Tibial nerve (tissue), 4 donors: ENCODE measurements at regions not wholly inside any gene's neighbourhood (a gene's known extent, or its start where the extent isn't known, plus 50 kb on each side); places are given as distances from the start of the nearest gene placed in this dataset.
"Not testable (repeated sequence)": the region's sequence is repeated elsewhere in the genome, so short reads cannot be mapped to it uniquely, and the experiment has no call there.

Experiments
- DNase-seq, 2 donors: peaks; one replicate each; pipeline ENCODE4 v3.0.0-alpha.2; 2019; ENCODE audit warnings: low spot score in 2 of 2
- H3K27ac ChIP-seq, 4 donors: fragments of 200-600 bp; sonication (generic) in 3 of 4; one replicate each; pipeline ENCODE4 v1.5.1; 2017 to 2019; ENCODE audit warnings: mild to moderate bottlenecking in 1 of 4
- H3K27me3 ChIP-seq, 2 donors: fragments of 200-600 bp; sonication (generic) in 1 of 2; one replicate each; pipeline versions ENCODE4 v1.5.1 to v1.6.0; 2017 to 2019
- H3K36me3 ChIP-seq, 3 donors: fragments of 200-600 bp; sonication (generic); one replicate each; pipeline ENCODE4 v1.5.1; 2018 to 2019
- H3K4me1 ChIP-seq, 4 donors: fragments of 200-600 bp; sonication (generic) in 3 of 4; one replicate each; pipeline ENCODE4 v1.5.1; 2017 to 2019
- H3K4me3 ChIP-seq, 4 donors: fragments of 200-600 bp; sonication (generic) in 3 of 4; one replicate each; pipeline ENCODE4 v1.5.1; 2017 to 2019; ENCODE audit warnings: mild to moderate bottlenecking in 1 of 4, moderate library complexity in 1 of 4
- H3K9me3 ChIP-seq, 4 donors: fragments of 200-600 bp; sonication (generic) in 3 of 4; one replicate each; pipeline ENCODE4 v1.5.1; 2017 to 2019
- EP300 ChIP-seq, 2 donors: sonication (generic); formaldehyde crosslinking; IDR thresholded peaks; one replicate each; pipeline ENCODE4 v1.6.1; 2017; ENCODE audit warnings: antibody characterized with exemption in 2 of 2, mild to moderate bottlenecking in 1 of 2
- POLR2A ChIP-seq, 2 donors: fragments of 450-650 bp; IDR thresholded peaks; one replicate each; pipeline ENCODE4 v1.6.1; 2017; ENCODE audit warnings: antibody characterized with exemption in 2 of 2, mild to moderate bottlenecking in 2 of 2, moderate library complexity in 2 of 2
- WGBS, 2 donors: methylation state at CpG; one replicate each; pipeline ENCODE4 v1.1.5; 2018; 5-methylcytosine and 5-hydroxymethylcytosine counted together
- TF ChIP-seq, protein P1 (sequence below), 5 experiments: fragments of 200-600 bp in 3 of 5; fragments of 450-650 bp in 2 of 5; sonication (generic) in 3 of 5; IDR thresholded peaks; one replicate each; pipeline ENCODE4 v1.5.1; 2016 to 2019; ENCODE audit warnings: antibody characterized with exemption in 5 of 5, mild to moderate bottlenecking in 3 of 5, moderate library complexity in 2 of 5

DNA sequence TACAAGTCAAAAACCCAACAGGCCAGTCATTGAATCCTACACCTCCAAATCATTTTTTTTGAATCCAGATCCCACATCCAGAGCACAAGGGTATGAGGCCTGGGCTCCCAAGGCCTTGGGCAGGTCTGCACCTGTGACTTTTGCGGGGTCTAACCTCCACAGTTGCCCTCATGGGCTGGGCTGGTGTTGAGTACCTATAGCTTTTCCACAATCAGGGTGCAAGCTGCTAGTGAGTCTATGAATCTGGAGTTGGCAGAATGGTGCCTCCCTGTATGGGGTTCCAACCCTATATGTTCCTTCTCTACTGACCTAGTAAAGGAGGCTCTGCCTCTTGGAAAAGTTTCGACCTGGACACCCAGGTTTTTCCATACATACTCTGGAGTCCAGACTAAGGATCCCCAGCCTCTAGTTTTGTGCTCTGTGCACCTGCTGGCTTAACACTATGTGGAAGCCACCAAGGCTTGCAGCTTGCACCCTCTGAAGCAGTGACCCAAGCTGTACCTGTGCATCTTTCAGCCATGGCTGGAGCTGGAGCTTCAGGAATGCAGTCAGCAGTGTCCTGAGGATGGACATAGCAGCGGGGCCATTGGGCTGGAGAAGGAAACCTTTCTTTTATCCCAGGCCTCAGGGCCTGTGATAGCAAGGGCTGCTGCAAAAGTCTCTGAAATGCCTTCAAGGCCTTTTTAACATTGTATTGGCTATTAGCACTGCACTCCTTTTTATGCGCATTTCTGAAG is 233.6 kb downstream of the CWH43 start:
- not testable (repeated sequence) for DNase-seq, H3K36me3 ChIP-seq, H3K27ac ChIP-seq, H3K27me3 ChIP-seq, H3K9me3 ChIP-seq, H3K4me1 ChIP-seq, H3K4me3 ChIP-seq
- 28 to 33% methylated on average over 4 of the region's 4 CpGs for WGBS, 2 donors

DNA sequence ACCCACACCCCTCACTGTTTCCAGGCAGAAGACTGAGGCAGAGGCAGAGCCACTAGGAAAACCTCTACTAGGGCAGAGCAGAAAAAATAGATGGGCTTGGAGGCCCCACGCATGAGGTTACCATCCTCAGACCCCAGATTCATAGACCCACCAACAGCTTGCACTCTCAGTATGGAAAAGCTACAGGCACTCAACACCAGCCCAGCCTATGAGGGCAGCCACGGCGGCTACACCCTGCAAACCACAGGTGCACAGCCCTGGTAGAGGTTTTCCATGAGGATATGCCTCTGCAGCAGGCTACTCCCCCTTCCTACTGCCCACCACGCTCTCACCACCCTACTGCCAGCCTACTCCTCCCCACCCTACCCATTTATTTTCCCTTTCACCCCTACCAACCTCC is 235.1 kb downstream of the CWH43 start:
- no peak for DNase-seq
- no peak for TF ChIP-seq POLR2A (IDR thresholded peaks at IDR 0.05)
- TF ChIP-seq, protein P1, sequence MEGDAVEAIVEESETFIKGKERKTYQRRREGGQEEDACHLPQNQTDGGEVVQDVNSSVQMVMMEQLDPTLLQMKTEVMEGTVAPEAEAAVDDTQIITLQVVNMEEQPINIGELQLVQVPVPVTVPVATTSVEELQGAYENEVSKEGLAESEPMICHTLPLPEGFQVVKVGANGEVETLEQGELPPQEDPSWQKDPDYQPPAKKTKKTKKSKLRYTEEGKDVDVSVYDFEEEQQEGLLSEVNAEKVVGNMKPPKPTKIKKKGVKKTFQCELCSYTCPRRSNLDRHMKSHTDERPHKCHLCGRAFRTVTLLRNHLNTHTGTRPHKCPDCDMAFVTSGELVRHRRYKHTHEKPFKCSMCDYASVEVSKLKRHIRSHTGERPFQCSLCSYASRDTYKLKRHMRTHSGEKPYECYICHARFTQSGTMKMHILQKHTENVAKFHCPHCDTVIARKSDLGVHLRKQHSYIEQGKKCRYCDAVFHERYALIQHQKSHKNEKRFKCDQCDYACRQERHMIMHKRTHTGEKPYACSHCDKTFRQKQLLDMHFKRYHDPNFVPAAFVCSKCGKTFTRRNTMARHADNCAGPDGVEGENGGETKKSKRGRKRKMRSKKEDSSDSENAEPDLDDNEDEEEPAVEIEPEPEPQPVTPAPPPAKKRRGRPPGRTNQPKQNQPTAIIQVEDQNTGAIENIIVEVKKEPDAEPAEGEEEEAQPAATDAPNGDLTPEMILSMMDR (IDR thresholded peaks at IDR 0.05), result no peak
- no peak for TF ChIP-seq EP300 (IDR thresholded peaks at IDR 0.05)
- WGBS, 2 donors, result 44 to 49% methylated on average over 4 of the region's 4 CpGs
- H3K27ac ChIP-seq, result no peak overlapping the region
- no peaks in the 10 kb centered on the region for H3K36me3 ChIP-seq
- H3K9me3 ChIP-seq, result peaks cover 0 to 3% (median 0%) of the 10 kb centered on the region in 4 donors
- H3K27me3 ChIP-seq, result no peaks in the 10 kb centered on the region
- H3K4me1 ChIP-seq, result no peaks in the 10 kb centered on the region
- H3K4me3 ChIP-seq, result no peak overlapping the region

DNA sequence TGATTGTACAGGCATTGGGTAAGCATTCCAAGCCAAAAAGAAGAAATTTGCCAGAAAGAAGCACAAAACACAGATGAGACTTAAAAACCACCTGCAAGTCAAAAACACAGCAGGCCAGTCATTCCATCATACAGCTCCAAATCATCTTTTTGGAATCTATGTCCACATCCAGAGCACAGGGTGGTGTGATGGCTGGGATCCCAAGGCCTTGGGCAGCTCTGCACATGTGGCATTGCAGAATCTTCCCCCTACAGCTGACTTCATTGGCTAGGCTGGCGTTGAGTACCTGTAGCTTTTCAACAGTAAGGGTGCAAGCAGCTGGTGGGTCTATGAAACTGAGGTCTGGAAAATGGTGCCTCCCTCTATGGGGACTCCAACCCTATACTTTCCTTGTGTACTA is 236.7 kb downstream of the CWH43 start:
- H3K36me3 ChIP-seq, H3K4me3 ChIP-seq, H3K27ac ChIP-seq, H3K27me3 ChIP-seq, H3K9me3 ChIP-seq, H3K4me1 ChIP-seq, DNase-seq: not testable (repeated sequence)
- WGBS, 2 donors, result 31 to 42% methylated on average over 1 of the region's 1 CpG

DNA sequence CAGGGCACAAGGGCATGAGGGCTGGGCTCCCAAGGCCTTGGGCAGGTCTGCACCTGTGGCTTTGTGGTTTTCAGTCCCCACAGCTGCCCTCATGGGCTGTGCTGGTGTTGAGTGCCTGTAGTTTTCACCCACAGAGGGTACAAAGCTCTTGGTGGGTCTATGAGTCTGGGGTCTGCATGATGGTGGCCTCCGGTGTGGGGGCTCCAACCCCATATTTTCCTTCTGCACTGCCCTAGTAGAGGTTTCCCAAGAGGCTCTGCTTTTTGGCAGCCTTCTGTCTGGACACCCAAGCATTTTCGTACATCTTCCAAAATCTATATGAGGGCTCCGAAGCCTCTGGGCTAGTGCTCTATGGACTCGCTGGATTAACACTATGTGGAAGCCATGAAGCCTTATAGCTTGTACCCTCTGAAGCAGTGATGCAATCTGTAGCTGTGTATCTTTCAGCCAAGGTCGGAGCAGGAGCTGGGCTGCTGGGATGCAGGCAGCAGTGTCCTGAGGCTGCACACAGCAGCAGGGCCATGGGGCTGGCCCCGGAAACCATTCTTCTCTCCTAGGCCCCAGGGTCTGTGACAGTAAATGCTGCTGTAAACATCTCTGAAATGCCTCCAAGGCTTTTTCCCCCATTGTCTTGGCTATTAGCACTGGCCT is 240.3 kb downstream of the CWH43 start:
- not testable (repeated sequence) for H3K36me3 ChIP-seq, H3K27me3 ChIP-seq, H3K27ac ChIP-seq, H3K4me3 ChIP-seq, DNase-seq, H3K4me1 ChIP-seq, H3K9me3 ChIP-seq
- 61 to 66% methylated on average over 4 to 5 of the region's 6 CpGs for WGBS, 2 donors

DNA sequence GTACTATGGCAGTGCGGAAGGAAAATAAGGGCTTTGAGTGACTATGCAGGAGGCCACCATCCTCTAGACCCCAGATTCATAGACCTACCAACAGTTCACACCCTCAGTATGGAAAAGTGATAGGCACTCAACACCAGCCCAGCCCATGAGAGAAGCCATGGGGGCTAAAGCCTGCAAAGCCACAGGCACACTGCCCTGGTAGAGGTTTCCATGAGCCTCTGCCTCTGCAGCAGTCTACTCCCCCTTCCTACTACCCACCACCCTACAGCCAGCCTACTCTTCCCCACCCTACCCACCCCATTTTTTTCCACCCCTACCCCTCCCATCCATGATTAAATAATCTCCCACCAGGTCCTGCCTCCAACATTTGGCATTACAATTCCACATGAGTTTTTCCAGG is 241.9 kb downstream of the CWH43 start:
- H3K4me3 ChIP-seq, H3K27me3 ChIP-seq, H3K36me3 ChIP-seq, H3K27ac ChIP-seq, DNase-seq, H3K4me1 ChIP-seq, H3K9me3 ChIP-seq: not testable (repeated sequence)
- WGBS, 2 donors, result 85 to 100% methylated on average over 1 of the region's 1 CpG

DNA sequence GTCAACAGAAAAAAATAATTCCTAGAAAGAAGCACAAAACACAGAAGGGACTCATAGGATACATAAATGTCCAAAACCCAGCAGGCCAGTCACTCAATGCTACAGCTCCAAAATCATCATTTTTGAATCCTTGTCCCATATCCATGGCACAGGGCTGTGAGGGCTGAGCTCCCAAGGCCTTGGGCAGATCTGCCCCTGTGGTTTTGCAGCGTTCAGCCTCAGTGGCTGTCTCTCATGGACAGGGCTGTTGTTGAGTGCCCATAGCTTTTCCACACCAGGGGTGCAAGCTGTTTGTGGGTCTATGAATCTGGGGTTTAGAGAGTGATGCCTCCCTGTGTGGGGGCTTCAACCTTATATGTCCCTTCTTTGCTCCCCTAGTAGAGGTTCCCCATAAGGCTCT is 243.2 kb downstream of the CWH43 start:
- not testable (repeated sequence) for DNase-seq, H3K9me3 ChIP-seq, H3K27ac ChIP-seq, H3K4me3 ChIP-seq, H3K4me1 ChIP-seq, H3K36me3 ChIP-seq, H3K27me3 ChIP-seq
- 17 to 38% methylated on average over 1 of the region's 1 CpG for WGBS, 2 donors

DNA sequence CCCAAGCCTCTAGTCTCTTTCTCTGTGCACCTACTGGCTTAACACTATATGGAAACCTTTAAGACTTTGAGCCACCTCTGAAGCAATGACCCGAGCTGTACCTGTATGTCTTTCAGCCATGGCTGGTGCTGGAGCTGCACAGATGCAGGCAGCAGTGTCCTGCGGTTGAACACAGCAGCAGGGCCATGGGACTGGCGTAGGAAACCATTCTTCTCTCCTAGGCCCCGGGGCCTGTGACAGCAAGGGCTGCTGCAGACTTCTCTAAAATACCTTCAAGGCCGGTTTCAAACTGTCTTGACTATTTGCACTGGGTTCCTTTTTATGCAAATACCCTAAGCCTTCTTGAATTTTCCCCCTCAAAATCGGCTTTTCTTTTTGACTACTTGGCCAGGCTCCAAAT is 243.6 kb downstream of the CWH43 start:
- DNase-seq, H3K36me3 ChIP-seq, H3K27ac ChIP-seq, H3K4me3 ChIP-seq, H3K9me3 ChIP-seq, H3K4me1 ChIP-seq, H3K27me3 ChIP-seq: not testable (repeated sequence)
- WGBS, 2 donors, result 62 to 63% methylated on average over 6 of the region's 6 CpGs

DNA sequence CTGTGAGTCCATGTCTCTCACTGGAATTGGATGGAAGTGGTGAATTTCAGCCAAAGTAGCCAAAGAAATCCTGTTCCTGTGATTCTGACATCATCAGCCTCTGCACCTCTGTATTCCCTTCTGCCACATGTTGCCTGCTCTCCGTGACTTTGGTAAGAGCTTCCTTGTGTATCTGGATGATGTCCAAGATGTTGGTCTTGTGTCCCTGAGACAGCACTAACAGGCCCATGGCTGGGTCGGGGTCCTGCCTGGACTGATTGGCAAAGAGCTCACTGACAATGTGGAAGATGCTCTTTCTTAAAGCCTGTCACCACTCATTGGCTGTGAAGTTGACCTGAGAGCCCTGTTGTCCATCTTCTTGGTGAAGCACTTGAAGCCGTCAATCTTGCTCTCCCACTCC is 247.3 kb downstream of the CWH43 start:
- WGBS, 2 donors, result 37 to 40% methylated on average over 2 to 3 of the region's 3 CpGs
- not testable (repeated sequence) for H3K9me3 ChIP-seq, H3K27me3 ChIP-seq, H3K36me3 ChIP-seq, H3K4me3 ChIP-seq, H3K4me1 ChIP-seq, DNase-seq, H3K27ac ChIP-seq

DNA sequence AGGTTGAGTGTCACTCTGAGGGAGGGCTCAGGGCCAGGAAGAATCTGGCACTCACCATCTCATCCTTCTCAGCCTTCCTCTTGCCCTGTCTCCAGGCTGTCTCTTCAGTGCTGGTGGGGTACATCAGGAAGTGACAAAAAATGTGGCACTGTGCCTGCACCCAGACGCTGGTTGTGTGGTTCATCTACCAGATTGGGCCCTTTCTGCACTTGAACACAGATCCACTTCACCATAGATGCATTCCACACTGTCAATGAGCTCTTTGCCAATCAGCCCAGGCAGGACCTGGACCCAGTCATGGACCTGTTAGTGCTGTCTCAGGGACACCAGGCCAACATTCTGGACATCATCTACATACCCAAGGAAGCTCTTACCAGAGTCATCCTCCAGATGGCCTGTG is 247.7 kb downstream of the CWH43 start:
- not testable (repeated sequence) for H3K4me3 ChIP-seq, H3K9me3 ChIP-seq, H3K4me1 ChIP-seq, H3K36me3 ChIP-seq, H3K27ac ChIP-seq, H3K27me3 ChIP-seq, DNase-seq
- WGBS, 2 donors, result 58 to 100% methylated on average over 1 of the region's 1 CpG

DNA sequence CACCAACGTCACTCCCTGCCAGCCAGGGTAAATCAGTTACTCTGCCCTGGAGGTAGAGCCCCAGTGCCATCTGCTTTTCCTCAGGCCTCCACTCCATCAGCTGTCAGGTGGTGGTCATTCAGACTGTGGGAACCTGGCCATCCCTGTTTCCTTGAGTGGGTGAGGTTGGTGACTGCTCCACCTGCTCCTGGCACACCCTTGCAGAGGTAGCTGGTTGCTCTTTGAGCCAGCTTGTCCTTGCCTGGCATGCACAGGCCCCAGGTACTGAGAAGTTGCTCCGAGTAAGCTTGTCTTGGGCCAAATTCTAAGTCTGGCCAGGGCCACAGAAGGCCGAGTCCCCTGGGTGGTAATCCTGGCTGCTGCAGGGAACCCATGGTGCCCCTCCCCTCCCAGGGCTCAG is 248.3 kb downstream of the CWH43 start:
- not testable (repeated sequence) for H3K27me3 ChIP-seq, H3K9me3 ChIP-seq, H3K4me1 ChIP-seq, DNase-seq, H3K27ac ChIP-seq, H3K36me3 ChIP-seq, H3K4me3 ChIP-seq
- WGBS, 2 donors, result 25 to 58% methylated on average over 2 to 3 of the region's 3 CpGs

DNA sequence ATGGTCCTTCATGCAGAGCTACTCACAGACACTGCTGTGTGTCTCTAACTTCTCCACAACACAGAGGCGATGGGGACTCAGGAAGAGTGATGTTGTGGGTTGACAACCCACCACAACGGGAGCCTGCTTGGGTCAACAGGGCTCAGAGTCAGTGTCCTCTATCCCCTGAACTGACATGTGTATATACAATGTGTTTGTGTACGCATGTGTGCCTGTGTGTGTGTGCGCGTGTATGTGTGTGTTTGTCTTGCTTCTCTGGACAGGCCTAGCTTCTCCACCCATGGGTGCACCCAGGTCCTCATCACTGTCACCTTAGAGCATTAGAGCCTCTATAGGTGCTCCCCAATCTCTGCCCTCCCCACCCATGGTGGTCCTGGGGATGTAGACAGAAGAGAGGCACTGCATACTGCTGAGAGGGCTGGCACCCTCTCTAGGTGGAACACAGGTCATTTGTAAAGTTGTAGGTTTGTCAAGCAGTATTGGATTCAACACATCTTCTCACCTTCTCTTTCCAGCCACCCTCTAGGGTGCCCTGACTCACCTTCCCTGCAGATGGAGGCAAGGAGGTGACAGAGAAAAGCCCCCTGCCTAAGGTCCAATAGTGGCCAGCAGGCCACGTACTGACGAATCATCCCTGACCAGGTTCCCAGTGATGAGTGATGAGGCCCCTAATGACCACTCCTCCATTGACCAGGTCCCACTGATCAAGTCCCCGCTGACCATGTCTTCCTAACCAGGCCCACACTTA is 249.5 kb downstream of the CWH43 start:
- H3K4me3 ChIP-seq, H3K9me3 ChIP-seq, H3K27ac ChIP-seq, H3K4me1 ChIP-seq, DNase-seq, H3K36me3 ChIP-seq, H3K27me3 ChIP-seq: not testable (repeated sequence)
- 76 to 80% methylated on average over 8 of the region's 8 CpGs for WGBS, 2 donors

DNA sequence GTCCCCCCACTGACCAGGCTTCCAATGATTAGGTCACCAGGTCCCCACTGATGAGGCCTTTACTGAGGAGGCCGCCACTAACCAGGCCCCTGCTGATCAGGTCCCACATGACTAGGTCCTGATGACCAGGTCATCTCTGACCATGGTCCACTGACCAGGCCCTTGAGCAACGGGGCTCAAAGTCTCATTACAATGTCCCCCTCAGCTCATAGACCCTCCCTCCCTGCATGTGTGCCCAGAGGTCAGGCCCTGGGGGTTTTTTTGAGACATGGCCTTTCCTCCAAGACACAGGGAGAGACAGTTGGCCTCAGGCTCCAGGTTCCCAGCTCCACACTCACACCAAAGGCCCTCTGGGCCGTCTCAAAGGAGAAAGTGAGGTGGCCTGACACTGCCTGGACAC is 250.4 kb downstream of the CWH43 start:
- DNase-seq, H3K4me3 ChIP-seq, H3K9me3 ChIP-seq, H3K27me3 ChIP-seq, H3K36me3 ChIP-seq, H3K27ac ChIP-seq, H3K4me1 ChIP-seq: not testable (repeated sequence)
- WGBS, 2 donors, result 15 to 41% methylated on average over 2 to 3 of the region's 3 CpGs
